Pancreas (tissue), 10 donors: ENCODE measurements at regions not wholly inside any gene's neighbourhood (a gene's known extent, or its start where the extent isn't known, plus 50 kb on each side); places are given as distances from the start of the nearest gene placed in this dataset.

ENCODE experiments used
- ATAC-seq, 4 donors: fragments of 200-7000 bp; cut with Tn5 transposase; one replicate each; pipeline versions ENCODE4 v1.8.0 to v1.9.1; 2020; ENCODE audit warnings: mild to moderate bottlenecking in 4 of 4, moderate library complexity in 4 of 4
- DNase-seq, 6 donors: peaks; one replicate each; pipeline ENCODE4 v3.0.0-alpha.2; 2020
- FAIRE-seq: peaks from 2 replicates; lab custom pipeline; 2012; peaks lifted over from hg19 to GRCh38; lab: Jason Lieb, UNC
- H3K27ac ChIP-seq, 4 donors: fragments of 200-600 bp; sonication (generic); 1 replicate in 3 of 4; 2 replicates in 1 of 4; pipeline versions ENCODE4 v1.5.0 to v1.8.0; 2020
- H3K27me3 ChIP-seq, 4 donors: fragments of 200-600 bp; one replicate each; pipeline ENCODE4 v1.8.0; 2021
- H3K36me3 ChIP-seq, 3 donors: fragments of 200-600 bp; sonication (generic) in 1 of 3; one replicate each; pipeline versions ENCODE4 v1.5.0 to v1.8.0; 2020 to 2021
- H3K4me1 ChIP-seq, 3 donors: fragments of 200-600 bp; one replicate each; pipeline ENCODE4 v1.8.0; 2021
- H3K4me3 ChIP-seq, 4 donors: fragments of 200-600 bp; sonication (generic) in 2 of 4; one replicate each; pipeline versions ENCODE4 v1.5.0 to v1.8.0; 2020 to 2021
- H3K9me3 ChIP-seq, 4 donors: fragments of 200-600 bp; one replicate each; pipeline ENCODE4 v1.8.0; 2021
- CTCF ChIP-seq, 4 donors: fragments of 200-600 bp; sonication (generic) in 3 of 4; IDR thresholded peaks; one replicate each; pipeline versions ENCODE4 v1.5.0 to v1.8.0; 2021; ENCODE audit warnings: antibody characterized with exemption in 4 of 4
- WGBS, 2 donors: extraction: QIAGEN DNeasy Blood & Tissue Kit; methylation state at CpG; one replicate each; pipeline ENCODE4 v1.1.7; 2013; 5-methylcytosine and 5-hydroxymethylcytosine counted together
- intact Hi-C, 3 donors: fragments of 100-400 bp; cut with DNase I; formaldehyde crosslinking; loops; one replicate each; pipeline versions ENCODE4 v1.11.1 to v1.14.2; 2022
- donor health status: healthy with polysubstance abuse.
- donor health status: DM: no; HTN: no; CAD: no; lungs with moderate emphysema.
- donor health status: DM: no; HTN: no; CAD: no.
- donor health status: control.
- donor health status: control.
- donor health status: Bipolar disorder and iron deficiency.
- donor health status: DM: yes; HTN: yes; CAD: no.
- donor health status: DM: no; HTN: no; CAD: no.
- donor health status: DM: no; HTN: no; CAD: no.
- donor health status: DM: yes; HTN: yes; CAD: no.

GRCh38 chr7:159229683-159230475 lies 85.2 kb upstream of the VIPR2 start:
- no peaks in the 10 kb centered on the region for H3K9me3 ChIP-seq
- DNase-seq (peak in 1 of 6 donors; percentile 25), ATAC-seq (no peak), FAIRE-seq (no peak)
- no peaks in the 10 kb centered on the region for H3K36me3 ChIP-seq
- intact Hi-C loops = no loop called here
- WGBS, 2 donors = 80 to 84% methylated on average over 13 of the region's 13 CpGs
- TF ChIP-seq CTCF (IDR thresholded peaks at IDR 0.05) = no peak
- H3K4me3 ChIP-seq = no peak overlapping the region
- H3K4me1 ChIP-seq = no peaks in the 10 kb centered on the region
- no peaks in the 10 kb centered on the region for H3K27me3 ChIP-seq
- no peak overlapping the region for H3K27ac ChIP-seq

- H3K36me3 ChIP-seq = no peaks in the 10 kb centered on the region
- FAIRE-seq = no peak
- intact Hi-C loops = no loop called here
- H3K4me3 ChIP-seq = no peak overlapping the region
- H3K27ac ChIP-seq = no peak overlapping the region
- ATAC-seq = peak in 3 of 4 donors; percentile 16 to 24 (median 22)
- no peaks in the 10 kb centered on the region for H3K9me3 ChIP-seq
- 60 to 61% methylated on average over 5 of the region's 5 CpGs for WGBS, 2 donors
- no peak for DNase-seq
- H3K27me3 ChIP-seq = no peaks in the 10 kb centered on the region
- TF ChIP-seq CTCF (IDR thresholded peaks at IDR 0.05) = no peak
- H3K4me1 ChIP-seq = no peaks in the 10 kb centered on the region
Measured at GRCh38 chr7:159227433-159227832, 82.8 kb upstream of the VIPR2 start.

- Histone ChIP-seq H3K4me1 (no peaks in the 10 kb centered on the region), H3K27me3 (no peaks in the 10 kb centered on the region), H3K4me3 (no peak overlapping the region), H3K9me3 (no peaks in the 10 kb centered on the region), H3K27ac (no peak overlapping the region), H3K36me3 (no peaks in the 10 kb centered on the region)
- intact Hi-C loops = no loop called here
- WGBS, 2 donors = 83 to 89% methylated on average over 6 of the region's 6 CpGs
- FAIRE-seq (no peak), ATAC-seq (no peak), DNase-seq (no peak)
- TF ChIP-seq CTCF (IDR thresholded peaks at IDR 0.05) = no peak
Measured at GRCh38 chr7:159226011-159226702, 81.5 kb upstream of the VIPR2 start.

GRCh38 chr7:159218607-159219006 lies 73.9 kb upstream of the VIPR2 start:
- TF ChIP-seq CTCF (IDR thresholded peaks at IDR 0.05) = no peak
- FAIRE-seq (no peak), ATAC-seq (no peak), DNase-seq (no peak)
- Histone ChIP-seq H3K27me3 (no peaks in the 10 kb centered on the region), H3K36me3 (no peaks in the 10 kb centered on the region), H3K4me3 (no peak overlapping the region), H3K27ac (no peak overlapping the region), H3K4me1 (peaks cover 0 to 6% (median 2%) of the 10 kb centered on the region in 3 donors), H3K9me3 (no peaks in the 10 kb centered on the region)
- WGBS, 2 donors = 79 to 85% methylated on average over 7 of the region's 7 CpGs
- intact Hi-C loops = no loop called here

- no peaks in the 10 kb centered on the region for H3K36me3 ChIP-seq
- peaks cover under 1 to 8% (median 4%) of the 10 kb centered on the region in 3 donors for H3K4me1 ChIP-seq
- no peak overlapping the region for H3K27ac ChIP-seq
- TF ChIP-seq CTCF (IDR thresholded peaks at IDR 0.05) = no peak
- DNase-seq (no peak), FAIRE-seq (no peak), ATAC-seq (no peak)
- WGBS, 2 donors = 81 to 84% methylated on average over 1 of the region's 1 CpG
- H3K27me3 ChIP-seq = no peaks in the 10 kb centered on the region
- intact Hi-C loops = no loop called here
- no peak overlapping the region for H3K4me3 ChIP-seq
- H3K9me3 ChIP-seq = no peaks in the 10 kb centered on the region
Measured at GRCh38 chr7:159218170-159218569, 73.5 kb upstream of the VIPR2 start.
